HG03342 (cell line): ENCODE measurements at regions not wholly inside any gene's neighbourhood (a gene's known extent, or its start where the extent isn't known, plus 50 kb on each side); places are given as distances from the start of the nearest gene placed in this dataset.
A peak's percentile ranks its signal among the peaks of the same experiment; 100 is the strongest.

Experiments
- ATAC-seq: cut with Tn5 transposase; IDR thresholded peaks from one replicate; pipeline ENCODE4 v1.9.1; 2021; ENCODE audit warnings: mild to moderate bottlenecking, moderate library complexity; ENCODE audit not compliant: unreplicated experiment

- no peak for ATAC-seq
Measured at GRCh38 chr1:87949711-87950110, 621.0 kb downstream of the LMO4 start.

DNA sequence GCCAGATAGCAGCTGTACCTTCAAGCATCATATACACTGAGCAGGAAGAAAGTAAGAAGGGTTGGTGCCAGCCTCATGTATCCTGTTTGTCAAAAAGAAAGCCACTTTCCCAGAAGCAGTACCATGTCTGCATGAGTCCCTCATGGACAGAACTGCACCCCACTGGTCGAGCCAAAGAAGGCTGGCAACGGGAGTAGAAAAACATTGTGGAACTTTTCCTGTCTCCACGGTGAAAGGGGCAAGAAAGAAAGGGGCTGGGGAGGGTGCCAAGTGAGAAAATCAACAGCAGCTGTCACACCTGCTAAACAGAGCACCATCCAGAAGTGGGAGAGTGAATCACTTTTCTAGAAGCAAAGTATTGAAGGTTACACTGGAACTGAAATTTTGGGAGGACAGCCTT lies 621.7 kb downstream of the LMO4 start:
- ATAC-seq, result no peak

- no peak for ATAC-seq
Measured at GRCh38 chr1:87951409-87951808, 622.7 kb downstream of the LMO4 start.

- ATAC-seq, result no peak
Measured at GRCh38 chr1:87951852-87952251, 623.2 kb downstream of the LMO4 start.

DNA sequence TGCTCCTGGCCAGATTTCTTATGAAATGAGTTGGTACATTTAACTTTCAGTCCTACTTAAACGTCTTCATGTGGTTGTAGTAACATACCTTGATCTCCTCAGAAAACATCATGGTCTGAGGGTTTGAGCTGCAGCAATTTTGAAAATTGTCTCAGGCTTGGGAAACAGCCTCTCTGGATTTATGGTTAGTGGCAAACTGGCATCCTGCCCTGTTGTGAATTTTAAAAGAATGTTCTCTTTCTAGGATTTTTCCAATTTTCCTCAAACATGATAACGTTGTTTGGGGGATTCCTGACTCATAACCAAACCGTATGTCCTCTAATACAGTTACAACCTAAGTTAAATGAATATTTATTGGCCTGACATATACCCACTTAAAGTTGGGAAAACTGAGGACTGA lies 624.4 kb downstream of the LMO4 start:
- no peak for ATAC-seq

- ATAC-seq, result peak; percentile 93
Measured at GRCh38 chr1:87953732-87954344, 625.2 kb downstream of the LMO4 start.

DNA sequence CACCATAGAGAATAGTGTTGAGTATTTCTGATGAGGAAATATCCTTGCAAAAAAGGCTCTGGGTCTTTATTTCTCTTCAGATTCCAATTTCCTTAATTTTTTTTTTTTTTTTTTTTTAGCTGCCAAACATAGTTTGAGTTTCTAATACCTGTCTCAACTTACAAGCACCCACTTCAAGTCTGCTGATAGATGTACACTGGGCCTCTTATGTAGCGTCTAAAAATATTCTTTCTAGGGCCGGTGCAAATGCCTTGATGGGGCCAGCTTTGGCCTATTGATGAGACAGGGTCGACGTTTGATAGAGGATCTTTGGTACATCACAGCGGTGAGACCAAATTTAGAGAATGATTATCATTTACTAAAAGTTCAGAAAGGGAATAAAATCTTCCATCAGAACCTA lies 626.4 kb downstream of the LMO4 start:
- no peak for ATAC-seq

DNA sequence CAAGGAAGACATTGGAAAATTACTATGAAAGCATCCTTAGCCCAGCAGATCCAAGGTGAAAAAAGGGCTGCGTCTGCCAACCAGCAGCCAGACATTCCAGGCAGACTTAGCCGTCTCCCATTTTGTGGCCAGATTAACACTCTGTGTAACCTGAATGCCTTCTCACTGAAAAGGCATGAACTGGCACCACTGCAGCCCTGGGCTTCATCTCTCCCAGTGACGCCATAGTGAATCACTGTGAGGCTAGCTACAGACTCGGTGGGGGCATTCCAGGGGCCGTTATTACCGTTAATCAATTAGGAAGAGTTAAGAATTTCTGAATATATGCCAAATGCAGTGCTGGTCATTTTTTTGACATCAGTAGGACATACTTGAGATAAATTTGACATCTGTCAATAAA lies 627.4 kb downstream of the LMO4 start:
- ATAC-seq, result no peak

DNA sequence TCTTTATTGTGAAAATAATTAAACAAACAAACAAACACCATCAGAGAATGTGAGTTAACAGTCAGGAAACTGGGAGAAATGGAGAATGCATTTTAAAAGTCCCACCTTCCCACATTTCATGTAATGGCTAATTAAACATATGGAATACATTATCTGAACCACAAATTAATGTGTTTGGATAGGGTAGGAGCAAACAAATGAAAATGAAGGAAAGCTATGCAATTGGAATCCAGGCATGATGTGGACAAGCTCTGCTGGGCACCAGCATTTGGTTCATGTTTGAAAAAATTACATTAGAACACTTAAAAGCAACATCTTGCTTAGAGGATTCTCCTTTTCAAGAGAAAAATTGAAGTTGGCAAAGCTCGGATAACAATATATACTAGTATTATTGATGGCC lies 628.1 kb downstream of the LMO4 start:
- no peak for ATAC-seq

GRCh38 chr1:87957331-87957730 lies 628.7 kb downstream of the LMO4 start:
- no peak for ATAC-seq

DNA sequence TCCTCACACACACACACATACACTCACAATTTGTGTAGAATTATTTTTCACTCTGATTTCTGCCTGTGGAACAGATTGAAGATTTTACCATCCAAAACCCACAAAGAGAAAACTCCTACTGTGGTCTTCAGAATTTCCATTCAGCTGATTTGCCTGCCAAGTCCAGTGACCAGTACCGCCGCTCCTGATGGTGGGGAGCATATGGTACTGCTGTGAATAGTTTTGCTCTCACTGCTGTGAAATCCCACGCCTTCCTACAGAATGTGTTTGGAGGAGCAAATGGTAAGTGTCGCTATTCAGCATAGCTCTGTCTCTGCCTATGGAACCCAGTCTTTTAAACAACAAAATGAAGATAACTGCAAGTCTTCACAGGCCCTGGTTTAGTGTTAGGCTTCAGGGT lies 629.5 kb downstream of the LMO4 start:
- ATAC-seq, result no peak

DNA sequence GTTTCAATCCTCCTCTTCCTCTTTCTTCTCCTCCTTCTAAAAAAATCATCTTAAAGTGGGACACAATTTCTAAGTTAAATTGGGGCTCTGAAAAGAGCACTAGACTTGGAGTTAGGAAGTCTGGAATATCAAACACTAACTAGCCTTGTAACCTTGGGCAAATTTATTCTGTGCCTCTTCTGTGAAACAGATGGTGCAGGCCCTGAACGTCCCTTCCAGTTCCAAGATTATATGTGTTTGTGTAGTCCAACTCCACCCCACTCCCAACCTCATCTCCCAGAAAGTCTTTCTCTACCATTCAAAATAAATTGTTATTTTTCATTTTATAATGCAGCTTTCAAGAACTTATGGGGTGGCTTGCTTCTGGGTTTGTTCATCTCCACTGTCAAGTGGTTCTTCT lies 630.0 kb downstream of the LMO4 start:
- ATAC-seq, result no peak

- ATAC-seq, result no peak
Measured at GRCh38 chr1:87959236-87959635, 630.6 kb downstream of the LMO4 start.

DNA sequence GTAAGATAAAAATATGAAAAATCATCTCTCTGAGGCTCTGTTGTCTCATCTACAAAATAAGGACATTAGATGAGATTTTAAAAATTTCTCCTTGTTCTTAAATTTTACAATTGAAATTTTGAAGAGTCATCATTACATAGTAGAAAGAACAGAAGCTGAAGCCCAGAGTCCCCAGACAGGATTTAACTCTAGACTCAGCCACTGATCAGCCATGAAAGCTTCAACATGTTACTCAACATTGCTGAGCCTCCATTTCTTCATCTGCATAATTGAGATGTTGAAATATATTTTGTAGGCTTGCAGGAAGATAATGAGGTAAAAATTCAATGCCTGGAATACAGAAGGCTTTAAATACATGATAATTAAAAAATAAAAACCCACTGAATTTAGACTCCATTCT lies 633.3 kb downstream of the LMO4 start:
- no peak for ATAC-seq

DNA sequence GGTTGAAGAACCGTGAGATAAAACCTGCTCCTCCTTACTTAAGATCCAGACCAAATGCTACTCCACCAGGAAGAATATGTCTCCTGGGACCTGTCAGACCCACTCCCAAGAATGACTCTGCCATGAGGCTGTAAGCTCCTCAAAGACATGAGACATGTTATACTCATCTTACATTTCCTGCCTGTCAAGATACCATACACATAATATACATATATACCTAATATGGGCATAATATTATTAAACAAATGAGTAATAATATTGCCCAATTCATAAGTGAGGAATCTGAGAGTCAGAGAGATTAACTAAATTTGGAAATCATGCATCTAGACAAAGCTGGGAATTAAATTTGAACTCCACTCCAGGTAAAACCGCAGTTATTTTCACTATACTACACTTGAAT lies 634.9 kb downstream of the LMO4 start:
- no peak for ATAC-seq

DNA sequence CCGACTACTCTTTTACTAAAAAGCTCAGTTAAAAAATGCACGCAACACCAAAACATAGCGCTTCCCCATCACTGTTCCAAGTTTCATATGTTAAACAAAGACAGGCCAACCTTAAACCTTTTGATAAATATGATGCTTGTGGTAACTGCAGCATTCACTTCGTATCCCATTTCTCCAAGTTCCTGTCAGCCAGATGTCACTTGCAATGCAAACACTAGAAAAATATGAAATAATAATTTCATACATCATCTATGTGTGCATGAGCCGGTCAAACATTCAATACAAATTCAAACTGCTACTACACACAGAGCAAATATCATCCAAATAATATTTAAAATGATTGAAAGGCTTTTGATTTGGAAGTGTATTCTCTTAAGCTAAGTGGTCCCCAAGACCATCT lies 636.5 kb downstream of the LMO4 start:
- no peak for ATAC-seq

DNA sequence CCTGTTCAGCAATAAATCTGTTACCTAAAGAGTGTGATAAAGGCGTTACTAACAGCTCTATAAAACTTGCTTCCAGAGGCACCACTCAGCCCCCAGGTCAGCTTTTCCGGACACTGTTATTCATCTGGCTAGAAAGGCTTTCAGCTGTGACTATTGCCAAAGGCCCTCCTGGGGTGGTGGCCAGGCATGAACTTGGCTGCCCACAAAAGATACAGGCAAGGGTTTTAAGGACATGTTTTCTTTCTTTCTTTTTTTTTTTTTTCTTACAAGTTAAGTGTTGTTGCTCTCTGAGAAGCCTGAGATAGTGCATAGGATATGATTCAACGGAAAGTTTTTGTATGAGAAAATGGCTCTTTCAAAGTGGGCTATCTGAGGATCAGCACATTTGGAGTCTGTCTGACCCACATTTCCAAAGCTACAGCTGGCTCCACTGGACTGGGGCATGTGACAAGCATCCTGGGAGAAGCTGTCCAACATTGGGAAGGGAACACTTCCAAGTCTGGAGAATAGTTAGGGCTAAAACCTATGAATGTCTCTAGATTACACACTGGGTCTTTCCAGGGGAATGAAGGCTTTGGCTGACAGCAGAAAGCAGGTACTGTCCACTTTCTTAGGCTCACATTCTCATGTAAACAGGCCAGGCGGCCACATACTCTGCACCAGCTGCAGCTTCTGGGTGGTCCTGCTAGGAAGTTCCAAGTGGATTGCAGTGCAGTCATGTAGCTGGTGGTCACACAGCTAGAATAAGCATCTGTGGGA lies 639.7 kb downstream of the LMO4 start:
- ATAC-seq, result no peak

GRCh38 chr1:87969040-87969439 lies 640.4 kb downstream of the LMO4 start:
- no peak for ATAC-seq

- ATAC-seq, result no peak
Measured at GRCh38 chr1:87972811-87973210, 644.1 kb downstream of the LMO4 start.

- ATAC-seq, result no peak
Measured at GRCh38 chr1:87973896-87974295, 645.2 kb downstream of the LMO4 start.

DNA sequence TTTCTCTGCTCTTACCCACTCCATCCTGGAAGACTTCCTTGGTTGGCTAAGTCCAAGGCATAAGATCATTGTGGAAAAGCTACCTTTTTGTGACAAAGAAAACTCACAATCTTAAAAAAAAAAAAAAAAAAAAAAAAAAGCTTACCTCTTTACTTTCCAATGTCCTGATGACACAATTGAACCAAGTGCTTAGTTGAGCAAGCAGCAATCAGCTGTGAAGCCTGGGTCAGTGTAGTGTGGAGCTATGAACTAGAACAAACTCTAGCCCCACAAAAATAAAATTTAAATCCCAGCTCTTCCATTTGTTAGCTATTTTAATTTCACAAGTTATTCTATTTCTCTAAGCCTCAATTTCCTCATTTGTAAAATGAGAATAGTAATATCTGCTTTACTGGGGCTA lies 647.6 kb downstream of the LMO4 start:
- no peak for ATAC-seq

GRCh38 chr1:87977145-87977544 lies 648.5 kb downstream of the LMO4 start:
- no peak for ATAC-seq

GRCh38 chr1:87979079-87979478 lies 650.4 kb downstream of the LMO4 start:
- no peak for ATAC-seq
